Thyroid gland (tissue), 4 donors: ENCODE measurements at regions not wholly inside any gene's neighbourhood (a gene's known extent, or its start where the extent isn't known, plus 50 kb on each side); places are given as distances from the start of the nearest gene placed in this dataset.

ENCODE experiments used
- CTCF ChIP-seq, 6 experiments: fragments of 200-600 bp in 3 of 6; fragments of 450-650 bp in 3 of 6; sonication (generic) in 3 of 6; IDR thresholded peaks; one replicate each; pipeline ENCODE4 v1.5.1; 2016 to 2019; ENCODE audit warnings: antibody characterized with exemption in 6 of 6, mild to moderate bottlenecking in 2 of 6, inconsistent platforms in 1 of 6, moderate library complexity in 1 of 6
- POLR2A ChIP-seq, 2 donors: fragments of 450-650 bp; IDR thresholded peaks; one replicate each; pipeline ENCODE4 v1.6.1; 2017; ENCODE audit warnings: antibody characterized with exemption in 2 of 2, mild to moderate bottlenecking in 2 of 2, moderate library complexity in 1 of 2

- TF ChIP-seq CTCF (IDR thresholded peaks at IDR 0.05) (no peak), POLR2A (IDR thresholded peaks at IDR 0.05) (no peak)
Observed at GRCh38 chr21:34199121-34199910, 125.9 kb downstream of the MRPS6 start.
